ENCODE measurements at regions not wholly inside any gene's neighbourhood (a gene's known extent, or its start where the extent isn't known, plus 50 kb on each side); places are given as distances from the start of the nearest gene placed in this dataset.

- TF ChIP-seq CTCF (IDR thresholded peaks at IDR 0.05), result no peak
- TF ChIP-seq POLR2AphosphoS5 (IDR thresholded peaks at IDR 0.05), result no peak
These were observed 428.7 kb downstream of the GABRG2 start for GRCh38 chr5:162496100-162496808.
